ENCODE measurements at regions not wholly inside any gene's neighbourhood (a gene's known extent, or its start where the extent isn't known, plus 50 kb on each side); places are given as distances from the start of the nearest gene placed in this dataset.

DNA sequence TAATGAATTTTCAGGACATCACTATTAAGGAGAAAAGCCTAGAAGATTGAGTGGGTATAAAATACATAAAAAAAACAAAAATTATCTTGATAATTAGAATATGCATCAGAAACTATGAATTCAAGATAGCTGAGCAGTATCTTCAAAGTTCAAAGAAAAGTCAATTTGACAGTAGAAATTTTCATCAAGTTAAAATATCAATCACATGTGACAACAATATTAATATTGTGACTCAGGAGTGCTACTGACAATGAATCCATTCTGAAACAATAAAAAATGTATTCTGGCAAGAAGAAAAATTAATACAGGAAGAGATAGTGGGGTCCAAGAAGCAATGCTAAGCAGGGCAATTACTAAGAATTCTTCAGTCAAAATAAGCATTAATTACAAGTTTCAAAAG lies 151.9 kb upstream of the GLRA2 start:
- TF ChIP-seq, protein P1, sequence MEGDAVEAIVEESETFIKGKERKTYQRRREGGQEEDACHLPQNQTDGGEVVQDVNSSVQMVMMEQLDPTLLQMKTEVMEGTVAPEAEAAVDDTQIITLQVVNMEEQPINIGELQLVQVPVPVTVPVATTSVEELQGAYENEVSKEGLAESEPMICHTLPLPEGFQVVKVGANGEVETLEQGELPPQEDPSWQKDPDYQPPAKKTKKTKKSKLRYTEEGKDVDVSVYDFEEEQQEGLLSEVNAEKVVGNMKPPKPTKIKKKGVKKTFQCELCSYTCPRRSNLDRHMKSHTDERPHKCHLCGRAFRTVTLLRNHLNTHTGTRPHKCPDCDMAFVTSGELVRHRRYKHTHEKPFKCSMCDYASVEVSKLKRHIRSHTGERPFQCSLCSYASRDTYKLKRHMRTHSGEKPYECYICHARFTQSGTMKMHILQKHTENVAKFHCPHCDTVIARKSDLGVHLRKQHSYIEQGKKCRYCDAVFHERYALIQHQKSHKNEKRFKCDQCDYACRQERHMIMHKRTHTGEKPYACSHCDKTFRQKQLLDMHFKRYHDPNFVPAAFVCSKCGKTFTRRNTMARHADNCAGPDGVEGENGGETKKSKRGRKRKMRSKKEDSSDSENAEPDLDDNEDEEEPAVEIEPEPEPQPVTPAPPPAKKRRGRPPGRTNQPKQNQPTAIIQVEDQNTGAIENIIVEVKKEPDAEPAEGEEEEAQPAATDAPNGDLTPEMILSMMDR (IDR thresholded peaks at IDR 0.05; ENCODE audit: low read length, missing control alignments) = no peak
- H3K4me3 ChIP-seq (replicated peaks; ENCODE audit: low read depth, low read length) = no peak overlapping the region
- no peak for DNase-seq (ENCODE audit: low read depth)

DNA sequence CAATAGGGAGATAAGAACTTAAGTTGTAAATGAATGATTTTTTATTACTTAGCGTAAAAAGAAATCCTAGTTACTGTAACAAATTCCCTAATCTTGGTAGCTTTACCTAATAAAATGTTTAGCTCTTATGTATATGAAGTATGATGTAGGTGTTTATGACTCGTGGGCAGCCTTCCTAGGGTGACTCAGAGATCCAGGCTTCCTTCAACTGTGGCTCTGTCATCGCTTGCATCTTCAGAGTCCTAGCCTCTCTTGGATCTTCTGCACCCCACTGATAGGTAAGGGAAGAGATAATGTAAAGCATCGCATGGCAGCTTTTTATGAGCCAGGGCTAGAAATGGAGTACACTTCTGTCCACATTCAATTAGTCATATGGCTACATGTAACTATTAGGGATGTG lies 165.6 kb upstream of the GLRA2 start:
- TF ChIP-seq, protein P1 (IDR thresholded peaks at IDR 0.05; ENCODE audit: low read length, missing control alignments) = no peak
- no peak for DNase-seq (ENCODE audit: low read depth)
- H3K4me3 ChIP-seq (replicated peaks; ENCODE audit: low read depth, low read length) = no peak overlapping the region

DNA sequence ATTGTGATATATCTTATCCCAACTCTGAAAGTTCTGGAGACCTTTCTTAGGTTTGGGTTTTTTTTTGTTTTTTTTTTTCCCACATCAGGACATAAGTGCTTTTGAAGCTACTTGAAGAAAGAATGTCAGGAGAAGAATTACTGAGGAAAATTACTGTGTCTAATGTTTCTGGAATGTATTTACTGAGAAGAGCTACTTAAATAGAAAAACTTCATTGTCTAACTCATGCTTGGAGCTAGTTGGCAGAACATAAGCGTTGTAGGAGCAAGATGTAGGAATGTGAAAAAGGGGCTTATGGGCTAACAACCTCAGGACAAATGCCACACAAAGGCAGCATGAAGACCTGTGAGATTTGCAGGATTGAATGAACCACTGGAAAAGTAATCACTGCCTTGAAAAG lies 166.6 kb upstream of the GLRA2 start:
- TF ChIP-seq, protein P1 (IDR thresholded peaks at IDR 0.05; ENCODE audit: low read length, missing control alignments) = no peak
- H3K4me3 ChIP-seq (replicated peaks; ENCODE audit: low read depth, low read length) = no peak overlapping the region
- peak; percentile 0 for DNase-seq (ENCODE audit: low read depth)

GRCh38 chrX:14361435-14361834 lies 167.9 kb upstream of the GLRA2 start:
- no peak overlapping the region for H3K4me3 ChIP-seq (replicated peaks; ENCODE audit: low read depth, low read length)
- TF ChIP-seq, protein P1 (IDR thresholded peaks at IDR 0.05; ENCODE audit: low read length, missing control alignments) = no peak
- DNase-seq (ENCODE audit: low read depth) = no peak

DNA sequence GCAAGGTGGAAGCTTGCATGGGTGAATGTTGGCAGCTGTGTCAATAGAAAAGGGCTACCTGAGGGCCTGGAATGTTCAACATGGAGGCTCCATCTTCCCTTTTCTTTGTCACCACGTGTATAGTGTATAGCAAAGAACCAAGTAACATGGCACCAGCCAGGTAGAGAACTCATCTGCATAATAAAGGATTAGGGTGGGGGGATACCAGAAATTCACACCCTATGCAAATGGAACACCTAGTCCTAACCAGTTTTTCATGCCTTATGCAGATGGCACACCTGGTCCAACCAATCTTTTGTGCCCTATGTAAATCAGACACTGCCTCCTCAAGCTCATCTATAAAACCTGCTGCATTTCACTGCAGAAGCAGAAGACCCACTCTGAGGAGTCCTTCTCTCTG lies 169.6 kb upstream of the GLRA2 start:
- TF ChIP-seq, protein P1 (IDR thresholded peaks at IDR 0.05; ENCODE audit: low read length, missing control alignments) = no peak
- H3K4me3 ChIP-seq (replicated peaks; ENCODE audit: low read depth, low read length) = no peak overlapping the region
- no peak for DNase-seq (ENCODE audit: low read depth)

- no peak for DNase-seq (ENCODE audit: low read depth)
- H3K4me3 ChIP-seq (replicated peaks; ENCODE audit: low read depth, low read length) = no peak overlapping the region
- TF ChIP-seq, protein P1 (IDR thresholded peaks at IDR 0.05; ENCODE audit: low read length, missing control alignments) = no peak
Measured at GRCh38 chrX:14359316-14359715, 170.0 kb upstream of the GLRA2 start.

GRCh38 chrX:14357314-14357713 lies 172.0 kb upstream of the GLRA2 start:
- no peak for DNase-seq (ENCODE audit: low read depth)
- H3K4me3 ChIP-seq (replicated peaks; ENCODE audit: low read depth, low read length) = no peak overlapping the region
- TF ChIP-seq, protein P1 (IDR thresholded peaks at IDR 0.05; ENCODE audit: low read length, missing control alignments) = no peak

All from fibroblast of pulmonary artery (primary cell).